Retinal pigment epithelial cell (primary cell): ENCODE measurements at regions not wholly inside any gene's neighbourhood (a gene's known extent, or its start where the extent isn't known, plus 50 kb on each side); places are given as distances from the start of the nearest gene placed in this dataset.

Experiments
- DNase-seq: peaks from one replicate; pipeline ENCODE4 v3.0.0-alpha.2; 2010; ENCODE audit warnings: low read depth
- H3K4me3 ChIP-seq: 2 replicates; pipeline ENCODE4 v1.5.1; 2011; ENCODE audit warnings: mild to moderate bottlenecking, low read length, control low read depth, moderate library complexity
- CTCF ChIP-seq: conservative IDR thresholded peaks from 2 replicates; pipeline ENCODE4 v1.5.1; 2011; ENCODE audit warnings: low read depth, low read length, control low read depth, inconsistent platforms

- no peak overlapping the region for H3K4me3 ChIP-seq
- no peak for TF ChIP-seq CTCF
- DNase-seq: no peak
Observed at GRCh38 chr9:89731262-89732182, 126.7 kb downstream of the GADD45G start.

GRCh38 chr9:89732295-89732938 is 127.6 kb downstream of the GADD45G start:
- no peak for TF ChIP-seq CTCF
- no peak overlapping the region for H3K4me3 ChIP-seq
- no peak for DNase-seq

GRCh38 chr9:89732939-89733324 is 128.1 kb downstream of the GADD45G start:
- TF ChIP-seq CTCF: no peak
- no peak overlapping the region for H3K4me3 ChIP-seq
- DNase-seq: no peak

GRCh38 chr9:89734600-89735041 is 129.8 kb downstream of the GADD45G start:
- no peak overlapping the region for H3K4me3 ChIP-seq
- no peak for TF ChIP-seq CTCF
- no peak for DNase-seq

GRCh38 chr9:89738137-89738932 is 133.5 kb downstream of the GADD45G start:
- H3K4me3 ChIP-seq: no peak overlapping the region
- no peak for TF ChIP-seq CTCF
- no peak for DNase-seq

GRCh38 chr9:89739511-89739910 is 134.7 kb downstream of the GADD45G start:
- no peak for TF ChIP-seq CTCF
- DNase-seq: no peak
- no peak overlapping the region for H3K4me3 ChIP-seq
